ENCODE measurements at regions not wholly inside any gene's neighbourhood (a gene's known extent, or its start where the extent isn't known, plus 50 kb on each side); places are given as distances from the start of the nearest gene placed in this dataset.

DNA sequence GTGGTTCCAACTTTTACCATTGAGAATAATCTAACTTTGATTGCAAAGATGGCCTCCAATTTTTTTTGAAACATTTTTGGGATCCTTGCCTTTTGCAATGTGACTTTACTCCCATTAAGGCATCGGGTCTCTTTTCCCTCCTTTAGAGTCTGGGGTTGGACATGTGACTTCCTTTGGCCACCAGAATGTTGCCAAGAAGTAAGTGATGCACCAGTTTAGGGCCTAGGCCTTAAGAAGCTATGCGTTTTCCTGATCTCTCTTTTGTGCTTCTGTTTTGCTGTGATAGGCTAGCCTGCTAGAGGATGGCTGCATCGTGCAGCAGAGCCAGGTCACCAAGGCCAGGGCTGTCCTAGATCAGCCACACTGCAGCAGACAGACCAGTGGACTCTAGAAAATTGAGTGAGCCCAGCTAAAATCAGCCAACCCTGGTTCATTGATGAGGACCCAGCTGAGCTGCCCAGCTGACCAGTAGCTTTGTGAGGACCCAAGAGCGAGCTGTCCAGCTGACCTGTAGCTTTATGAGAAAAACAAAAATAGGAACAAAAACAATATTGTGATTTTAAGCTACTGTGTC lies 594.0 kb upstream of the JAG1 start:
- no peak for DNase-seq

DNA sequence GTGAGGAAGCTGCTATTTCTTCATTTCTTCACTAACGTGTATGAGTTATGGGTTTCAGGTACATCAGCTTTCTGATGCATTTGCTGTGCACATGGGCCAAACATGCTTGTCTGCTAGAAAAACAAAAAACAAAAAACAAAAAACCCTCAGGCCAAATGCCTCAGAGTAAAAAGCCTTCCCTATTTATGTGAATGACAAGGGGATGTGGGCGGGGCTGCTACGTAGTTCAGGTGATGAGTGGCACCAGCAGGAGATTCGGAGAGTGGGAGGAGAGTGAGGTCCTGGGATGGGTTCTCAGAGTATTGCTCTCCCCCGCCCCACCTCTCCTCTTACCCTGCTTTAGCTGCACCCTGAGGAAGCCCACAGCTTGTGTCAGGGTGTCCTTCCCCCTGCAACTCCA lies 596.8 kb upstream of the JAG1 start:
- no peak for DNase-seq

DNA sequence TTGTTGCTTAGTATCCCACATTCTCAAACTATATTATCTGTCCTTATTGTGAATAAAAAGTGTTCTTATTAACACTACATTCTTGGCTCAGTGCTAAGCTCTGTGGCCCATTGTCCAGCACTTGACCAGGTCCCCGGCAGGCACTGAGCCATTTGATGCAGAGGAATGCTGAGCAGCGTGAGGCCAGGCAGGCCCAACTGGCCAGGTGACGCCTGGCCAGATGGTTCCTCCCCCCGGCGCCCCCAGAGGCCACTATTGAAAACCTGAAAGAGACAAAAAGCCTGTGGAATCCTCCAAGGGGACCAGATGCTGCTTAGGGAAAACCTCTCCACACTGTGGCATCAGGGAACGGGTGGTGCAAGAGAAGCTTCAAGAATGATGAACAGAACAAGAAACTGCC lies 597.5 kb upstream of the JAG1 start:
- no peak for DNase-seq

DNA sequence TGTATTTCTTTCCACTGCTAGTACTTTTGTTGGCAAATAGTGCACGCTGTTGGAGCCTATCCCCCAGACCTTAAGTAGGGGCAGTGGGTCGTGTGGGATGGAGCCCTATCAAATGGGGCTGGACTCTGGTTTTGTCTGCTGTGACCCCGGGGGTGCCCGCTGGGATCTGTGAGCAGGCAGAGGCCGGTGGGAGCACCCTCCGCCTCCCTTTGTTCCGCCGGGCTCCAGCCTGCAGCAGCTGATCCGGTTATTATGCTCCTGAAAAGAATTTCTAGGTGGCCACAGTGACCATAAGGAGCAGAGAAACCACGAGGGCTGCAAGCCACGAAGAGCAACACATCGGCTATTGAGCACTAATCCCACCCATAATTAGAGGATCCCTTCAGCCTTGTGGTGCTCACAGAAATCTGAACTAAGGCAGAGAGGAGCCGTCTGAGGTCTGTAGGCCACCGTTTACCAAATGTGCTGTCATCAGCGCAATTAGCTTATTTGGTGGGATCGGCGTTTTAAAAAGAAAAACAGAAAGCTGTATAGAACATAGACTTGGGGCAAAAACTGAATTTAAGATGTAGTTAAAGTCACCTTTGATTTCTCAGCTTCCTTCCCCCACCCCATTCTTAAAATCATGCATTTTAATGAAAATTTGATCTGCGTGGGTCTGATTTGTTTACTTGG lies 598.3 kb upstream of the JAG1 start:
- no peak for DNase-seq

DNA sequence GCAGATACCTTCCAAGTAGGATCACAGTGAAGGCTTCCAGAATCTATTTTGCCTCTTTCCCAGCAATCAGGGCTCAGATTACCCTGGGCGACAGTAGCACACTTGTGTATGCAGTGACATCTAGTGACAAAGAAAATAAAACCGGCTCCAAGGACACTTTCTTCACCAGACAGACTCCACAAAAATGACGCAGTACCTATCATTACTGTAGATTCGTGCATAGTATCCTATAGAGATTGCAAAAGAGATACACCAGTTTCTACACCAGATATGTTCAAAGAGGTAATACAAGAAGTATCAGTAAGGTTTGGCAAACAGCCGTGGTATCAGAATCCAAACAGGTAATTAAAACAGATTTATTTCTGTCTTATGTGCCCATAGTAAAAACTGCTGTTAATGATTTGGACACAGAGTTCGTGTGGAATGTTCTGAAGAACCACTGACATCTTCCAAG lies 600.4 kb upstream of the JAG1 start:
- DNase-seq, result peak; percentile 44

DNA sequence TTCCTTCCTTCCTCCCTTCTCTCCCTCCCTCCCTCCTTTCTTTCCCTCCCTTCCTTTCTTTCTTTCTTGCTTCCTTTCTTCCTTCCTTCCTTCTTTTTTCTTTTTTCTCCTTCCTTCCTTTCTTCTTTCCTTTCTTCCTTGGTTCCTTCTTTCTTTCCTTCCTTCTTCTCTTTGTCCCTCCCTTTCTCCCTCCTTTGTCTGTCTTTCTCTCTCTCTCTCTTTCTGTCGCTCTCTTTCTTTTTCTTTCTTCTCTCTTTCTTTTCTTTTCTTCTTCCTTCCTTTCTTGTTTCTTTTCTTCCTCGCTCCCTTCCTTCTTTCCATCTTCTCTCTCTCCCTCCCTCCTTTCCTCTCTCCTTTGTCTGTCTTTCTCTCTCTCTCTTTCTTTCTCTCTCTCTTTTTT lies 601.9 kb upstream of the JAG1 start:
- no peak for DNase-seq

DNA sequence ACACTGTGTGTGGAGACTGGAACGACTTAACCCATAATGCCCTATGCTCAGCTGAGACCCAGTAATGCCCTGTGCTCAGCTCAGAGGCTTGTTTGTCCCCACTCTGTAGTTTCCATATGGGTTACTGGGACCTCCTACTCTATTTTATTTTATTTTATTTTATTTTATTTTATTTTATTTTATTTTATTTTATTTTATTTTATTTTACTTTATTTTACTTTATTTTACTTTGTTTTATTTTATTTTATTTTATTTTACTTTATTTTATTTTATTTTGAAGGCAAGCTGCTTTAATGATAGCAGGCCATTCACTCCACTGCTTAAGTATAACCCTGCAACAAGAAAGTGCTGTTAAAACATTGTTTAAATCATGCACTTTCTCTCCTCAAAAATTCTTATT lies 603.4 kb upstream of the JAG1 start:
- no peak for DNase-seq

DNA sequence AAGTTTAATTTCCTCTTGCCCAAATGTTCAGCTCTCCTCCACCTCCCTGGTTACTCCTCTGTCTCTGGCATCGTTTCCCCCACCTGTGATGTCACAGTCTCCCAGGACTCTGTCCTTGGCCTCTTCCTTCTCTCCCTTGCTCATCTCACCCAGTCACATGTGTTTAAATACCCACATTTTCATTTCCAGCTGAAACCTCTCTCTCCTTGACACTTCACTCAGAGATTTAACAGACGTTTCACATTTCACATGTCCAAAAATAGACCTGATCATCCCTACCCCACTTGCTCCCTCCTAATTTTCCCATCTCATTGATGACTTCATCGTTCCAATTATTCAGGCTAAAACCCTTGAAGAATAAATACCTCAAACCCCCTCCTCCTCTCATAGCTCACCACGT lies 604.1 kb upstream of the JAG1 start:
- DNase-seq, result no peak

DNA sequence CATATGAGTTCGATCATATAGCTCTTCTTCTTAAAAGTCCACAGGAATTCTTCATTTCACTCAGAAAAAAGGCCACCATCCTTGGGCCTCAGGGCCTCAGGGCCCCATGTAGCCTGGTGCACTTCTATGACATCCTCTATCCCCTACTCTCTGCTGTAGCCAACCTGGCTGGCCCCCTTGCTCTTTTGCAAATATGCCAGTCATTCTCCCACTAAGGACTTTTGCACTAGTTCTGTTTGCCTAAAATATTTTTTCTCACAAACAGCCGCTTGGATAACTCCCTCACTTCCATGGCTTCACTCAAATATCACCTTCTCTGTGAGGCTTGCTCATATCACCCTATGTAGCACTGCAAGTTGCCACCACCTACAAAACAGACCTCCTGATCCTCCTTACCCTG lies 604.7 kb upstream of the JAG1 start:
- DNase-seq, result no peak

DNA sequence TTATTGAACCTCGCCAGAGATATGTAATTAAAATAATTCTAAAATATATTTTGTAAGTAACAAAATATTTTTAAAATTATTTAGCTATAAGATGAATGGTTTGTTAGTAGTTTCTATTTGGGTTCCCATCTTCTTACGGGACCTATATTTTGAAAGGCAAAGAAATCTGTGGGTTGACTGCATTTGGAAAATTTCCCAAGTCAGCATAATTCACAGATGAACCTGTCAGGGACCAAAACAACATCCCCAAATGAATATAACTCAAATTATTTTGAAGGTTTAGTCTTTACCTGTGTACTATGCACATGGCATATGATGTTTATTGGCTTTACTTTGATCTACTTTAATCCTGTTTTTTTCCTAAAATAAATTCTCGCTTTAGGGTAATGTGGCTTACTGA lies 607.4 kb upstream of the JAG1 start:
- no peak for DNase-seq

DNA sequence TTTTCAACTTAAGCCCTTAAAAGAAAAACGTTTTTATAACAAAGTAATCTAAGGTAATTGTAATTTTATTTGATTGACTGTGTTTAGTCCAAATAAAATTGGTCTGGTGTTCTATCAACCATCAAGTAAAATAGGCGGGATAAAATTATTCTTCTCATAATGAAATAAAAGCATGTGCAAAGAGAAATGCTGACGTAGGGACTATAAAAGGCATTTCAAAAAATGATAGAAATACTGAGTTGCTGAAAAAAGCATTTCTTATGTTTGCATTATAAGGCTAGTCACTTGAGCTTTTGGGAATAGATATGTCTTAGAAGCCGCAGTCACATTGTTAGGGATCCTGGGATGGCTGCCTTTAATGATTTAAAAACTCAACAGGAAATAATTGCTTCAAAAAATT lies 608.0 kb upstream of the JAG1 start:
- no peak for DNase-seq

DNA sequence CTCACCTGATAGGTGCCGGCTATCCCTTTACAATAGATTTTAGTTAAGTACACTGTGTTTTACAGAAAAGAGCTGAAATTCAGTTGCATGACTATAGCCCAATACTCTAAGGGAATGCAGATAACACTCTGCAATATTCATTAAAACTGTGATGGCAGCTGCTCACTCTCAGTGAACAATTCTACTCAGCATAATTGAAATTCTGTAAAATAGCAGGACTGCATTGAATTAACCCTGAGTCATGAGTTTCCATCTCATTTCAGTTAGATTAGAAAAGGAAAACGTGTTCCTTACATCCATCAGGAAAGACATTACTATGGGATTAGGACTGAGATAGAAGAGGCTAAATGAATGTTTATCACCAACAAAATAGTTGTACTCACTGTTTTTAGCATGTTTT lies 613.3 kb upstream of the JAG1 start:
- DNase-seq, result no peak

DNA sequence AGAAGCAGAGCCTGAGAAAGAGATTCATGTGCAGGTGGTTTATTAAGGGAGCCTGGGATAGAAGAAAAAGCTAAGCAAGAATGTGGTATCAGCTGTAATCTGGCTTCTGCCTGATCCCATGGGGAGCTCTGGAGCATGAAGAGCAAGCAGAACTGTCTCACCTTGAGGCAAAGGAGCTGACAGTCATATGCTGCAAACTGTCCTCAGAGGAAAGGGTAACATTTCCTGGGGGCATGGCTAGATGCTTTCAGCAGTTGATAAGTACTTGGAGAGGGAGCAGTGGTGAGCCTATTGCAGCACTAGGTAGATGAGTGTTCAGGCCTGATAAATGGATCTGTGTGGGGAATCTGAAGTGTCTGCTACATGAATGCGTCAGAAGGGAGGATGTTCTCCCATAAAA lies 621.5 kb upstream of the BTBD3 start:
- DNase-seq, result no peak

DNA sequence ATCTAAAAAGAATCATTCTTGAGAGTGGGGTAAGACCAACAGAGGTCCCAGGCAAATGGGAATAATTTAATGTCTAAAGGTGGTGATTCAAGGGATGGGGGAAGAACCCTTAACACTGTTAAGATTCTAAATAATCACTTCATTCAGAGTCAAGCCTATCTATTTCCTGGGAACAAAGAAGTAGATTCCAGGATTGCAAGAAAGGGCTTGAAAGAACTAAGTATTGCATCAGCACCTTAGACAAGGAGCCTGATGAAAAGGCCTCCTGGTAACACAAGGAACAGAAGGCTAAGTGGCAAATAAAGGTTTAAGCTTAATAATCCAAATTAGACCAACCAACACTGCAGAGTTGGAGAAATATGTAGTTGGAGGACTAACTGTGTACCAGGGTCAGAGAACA lies 620.7 kb upstream of the BTBD3 start:
- DNase-seq, result no peak

DNA sequence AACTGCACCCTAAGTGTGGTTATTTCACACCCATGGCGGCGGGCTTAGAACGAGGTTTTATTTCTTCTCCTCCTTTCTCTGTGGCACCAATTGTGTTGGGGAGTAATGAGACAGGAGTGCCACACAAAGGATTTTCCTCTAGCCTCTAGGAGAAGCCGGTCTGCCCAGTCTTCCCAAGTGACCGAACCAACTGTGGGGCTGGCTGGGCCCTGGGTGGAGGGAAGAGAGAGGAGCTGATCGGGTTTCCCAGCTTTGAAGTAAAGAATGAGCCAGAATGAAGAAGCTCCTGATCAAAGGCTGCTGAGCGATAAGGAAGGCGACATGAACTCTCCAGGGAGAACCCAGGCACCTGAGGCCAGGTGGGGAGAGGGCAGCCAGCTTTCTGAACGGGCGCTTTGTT lies 616.0 kb upstream of the BTBD3 start:
- DNase-seq, result no peak

DNA sequence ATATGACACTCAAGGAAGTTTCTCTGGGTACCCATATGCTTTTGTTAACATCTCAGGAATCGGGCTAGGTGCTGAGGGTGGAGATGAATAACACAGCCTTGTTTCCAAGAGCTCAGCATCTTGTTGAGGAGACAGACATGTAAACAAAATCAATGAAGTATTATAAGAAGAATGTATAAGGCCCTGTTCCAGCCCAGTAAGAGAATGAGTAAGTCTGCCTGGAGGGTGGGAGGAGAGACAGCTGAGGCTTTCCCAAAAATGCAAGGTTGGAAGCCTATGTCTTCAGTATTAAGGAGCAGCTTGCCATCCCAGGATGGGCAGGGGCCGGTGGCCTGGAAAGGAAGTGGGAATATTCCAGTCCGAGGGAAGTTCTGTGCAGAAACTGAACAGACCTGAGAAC lies 615.3 kb upstream of the BTBD3 start:
- DNase-seq, result no peak

DNA sequence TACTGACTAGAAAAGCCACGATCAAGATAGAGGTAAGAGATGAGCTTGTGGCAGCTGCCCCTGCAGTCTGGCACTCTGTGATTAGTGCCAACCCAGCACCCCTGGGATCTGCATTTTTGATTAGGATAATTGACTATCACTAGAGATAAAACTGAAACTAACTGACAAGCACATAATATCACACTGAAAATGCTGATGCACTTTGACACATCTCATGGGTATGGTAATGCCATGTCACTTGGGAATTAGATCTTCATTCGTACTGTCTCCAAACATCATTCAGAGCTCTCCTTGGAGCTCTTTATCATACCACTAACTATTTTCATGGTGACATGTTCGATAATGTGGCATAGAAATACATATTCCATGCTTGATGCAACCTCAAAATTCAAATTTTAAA lies 612.9 kb upstream of the BTBD3 start:
- no peak for DNase-seq

DNA sequence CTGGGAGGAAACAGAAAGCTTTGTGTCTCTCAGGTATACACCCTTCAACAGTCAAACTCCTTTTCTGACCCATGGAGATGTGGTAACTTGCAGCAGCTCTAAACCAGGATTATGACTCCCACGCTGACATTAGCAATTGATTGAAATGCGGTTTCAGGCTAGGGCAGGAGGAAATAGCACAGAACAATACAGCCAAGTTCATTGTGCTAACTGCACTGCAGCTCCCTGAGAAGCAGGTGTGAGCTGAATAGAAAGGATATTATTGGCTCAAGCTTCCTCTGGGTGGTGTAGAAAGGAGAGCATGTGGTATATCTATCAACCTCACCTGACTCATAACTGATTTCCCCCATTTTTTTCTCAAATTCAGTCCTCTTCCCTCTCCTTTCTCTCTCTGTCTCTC lies 612.3 kb upstream of the BTBD3 start:
- DNase-seq, result no peak

DNA sequence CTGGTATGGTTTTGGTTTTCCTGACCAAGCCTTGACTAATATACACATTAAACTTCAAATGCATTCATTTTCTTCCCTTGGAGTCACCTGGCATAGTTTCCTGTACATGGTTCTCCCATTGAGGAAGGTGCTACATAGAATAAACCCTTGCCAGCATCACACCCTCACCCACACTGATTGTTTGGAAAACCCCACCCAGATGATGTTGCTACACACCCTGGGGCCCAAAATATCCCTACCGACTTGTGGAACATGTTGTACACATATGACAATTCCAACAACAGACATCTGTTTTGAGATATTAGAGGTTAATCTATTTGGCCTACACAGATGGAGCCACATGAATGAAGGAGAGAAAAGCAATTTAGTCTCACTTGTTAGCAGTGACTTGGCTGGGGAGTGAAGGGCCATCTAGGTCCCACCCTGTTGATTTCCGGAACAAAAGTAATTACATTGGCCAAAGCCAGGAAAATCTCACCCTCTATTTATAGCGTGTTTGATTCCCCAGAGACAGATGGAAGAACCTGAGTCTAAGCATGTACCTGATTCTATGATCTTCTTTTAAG lies 606.0 kb upstream of the BTBD3 start:
- no peak for DNase-seq

DNA sequence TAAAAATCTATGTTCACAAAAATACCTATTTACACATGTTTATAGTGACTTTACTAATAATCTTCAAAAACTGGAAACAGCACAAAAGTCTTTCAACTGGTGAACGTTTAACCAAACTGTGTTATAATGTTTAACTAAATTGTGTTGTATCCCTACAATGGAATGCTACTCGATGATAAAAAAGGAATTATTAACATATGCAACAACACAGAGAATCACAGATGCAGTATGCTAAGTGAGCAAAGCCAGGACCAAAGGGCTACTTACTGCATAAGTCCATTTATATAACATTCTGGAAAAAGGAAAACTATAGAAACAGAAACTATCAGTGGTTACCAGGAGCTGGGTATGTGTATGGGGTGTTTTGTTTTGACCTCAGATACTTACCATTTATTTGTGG lies 602.2 kb upstream of the BTBD3 start:
- no peak for DNase-seq

DNA sequence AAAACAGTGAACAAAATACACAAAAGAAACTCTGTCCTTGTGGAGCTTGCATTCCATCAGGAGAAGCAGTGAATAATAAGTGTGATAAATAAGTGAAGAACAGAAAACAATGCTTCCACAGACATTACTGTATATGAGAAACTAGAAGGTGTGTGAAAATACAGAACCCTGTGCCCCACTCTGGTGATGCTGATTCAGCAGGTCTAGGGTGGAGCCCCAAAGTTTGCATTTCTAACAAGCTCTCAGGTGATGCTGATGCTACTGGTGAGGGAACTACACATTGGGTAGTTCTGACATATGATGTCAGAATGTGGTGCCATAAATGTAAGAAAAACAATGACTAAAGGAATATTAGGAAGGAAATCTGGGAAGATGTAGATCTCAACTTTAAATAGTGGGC lies 601.4 kb upstream of the BTBD3 start:
- DNase-seq, result no peak

DNA sequence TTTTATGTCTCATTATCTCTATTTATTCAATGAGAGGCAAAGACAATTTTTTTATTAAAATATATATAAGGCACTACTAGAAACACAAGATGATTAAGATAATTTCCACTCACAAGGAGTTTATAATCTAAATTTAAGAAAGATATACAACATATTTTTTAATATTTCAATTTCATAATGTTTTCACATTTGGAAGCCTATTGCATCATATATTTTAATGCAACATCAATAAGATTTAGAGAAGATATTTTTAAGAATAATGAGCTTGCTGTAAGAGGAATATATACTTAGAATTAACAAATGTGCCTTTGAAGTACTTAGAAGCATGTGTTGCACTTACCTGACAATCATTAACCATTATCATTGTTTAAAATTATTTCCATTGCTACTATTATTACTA lies 597.7 kb upstream of the BTBD3 start:
- DNase-seq, result no peak

DNA sequence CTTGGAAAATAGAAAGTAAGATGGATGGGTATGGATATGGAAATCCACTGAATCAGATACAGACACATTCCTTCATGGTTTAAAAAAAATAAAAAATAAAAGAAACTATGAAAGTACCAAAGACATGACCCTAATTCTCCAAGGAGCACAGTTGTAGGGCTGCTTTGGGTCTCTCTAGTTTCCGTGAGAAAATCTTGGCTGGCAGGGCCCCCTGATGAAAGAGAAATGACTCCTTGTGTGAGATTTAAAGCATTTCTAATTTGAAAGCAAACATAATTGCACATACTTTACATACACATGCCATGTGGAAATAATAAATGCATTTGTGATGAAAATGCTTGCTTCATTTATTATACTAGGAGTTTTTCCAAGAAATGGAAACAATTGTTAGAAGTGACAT lies 593.9 kb upstream of the BTBD3 start:
- DNase-seq, result no peak

DNA sequence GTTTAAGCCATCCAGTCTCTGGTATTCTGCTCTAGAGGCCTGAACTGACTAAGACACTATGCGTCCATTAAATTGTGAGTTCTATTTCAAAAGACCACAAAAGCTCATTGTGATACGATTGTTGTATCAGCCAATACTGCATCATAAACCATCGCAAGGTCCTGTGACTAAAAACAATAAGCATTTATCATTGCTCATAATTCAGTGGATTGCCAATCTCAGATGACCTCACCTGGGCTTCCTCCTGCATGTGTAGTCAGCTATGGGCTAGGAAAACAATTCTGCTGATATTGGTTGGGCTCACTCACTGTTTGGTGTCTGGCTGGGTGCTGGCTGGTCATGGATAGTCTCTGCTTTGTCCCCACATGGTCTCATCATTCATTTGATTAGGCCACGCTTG lies 592.7 kb upstream of the BTBD3 start:
- no peak for DNase-seq

DNA sequence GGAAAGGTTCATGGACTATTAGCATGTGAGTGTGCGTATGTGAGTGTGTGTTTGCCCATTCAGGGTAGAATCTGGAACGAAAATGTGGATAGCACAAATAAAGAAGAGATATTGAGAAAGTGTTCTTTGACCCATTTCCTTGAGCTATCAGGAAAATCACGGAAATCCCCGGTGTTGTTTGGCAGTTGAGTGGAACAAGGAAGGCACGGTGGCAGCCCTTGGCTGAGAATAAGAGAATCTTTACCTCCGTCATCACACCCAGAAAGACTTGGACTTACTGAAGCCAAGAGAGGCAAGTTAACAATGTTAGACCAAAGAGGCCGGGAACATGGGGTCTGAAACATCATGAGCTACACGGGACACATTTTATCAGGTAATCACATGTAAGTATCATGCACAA lies 588.9 kb upstream of the BTBD3 start:
- no peak for DNase-seq
